Psoas muscle (tissue), 7 donors: ENCODE measurements at regions not wholly inside any gene's neighbourhood (a gene's known extent, or its start where the extent isn't known, plus 50 kb on each side); places are given as distances from the start of the nearest gene placed in this dataset.

Experiments used
- ATAC-seq, 4 donors: fragments of 200-7000 bp; cut with Tn5 transposase; one replicate each; pipeline ENCODE4 v1.9.1; 2020; ENCODE audit warnings: moderate library complexity in 3 of 4, mild to moderate bottlenecking in 2 of 4
- DNase-seq, 2 donors: peaks; one replicate each; pipeline ENCODE4 v3.0.0-alpha.2; 2020
- H3K27ac ChIP-seq: fragments of 200-600 bp; one replicate; pipeline ENCODE4 v1.8.0; 2022
- H3K27me3 ChIP-seq, 3 donors: fragments of 200-600 bp in 1 of 3; one replicate each; pipeline versions ENCODE4 v1.6.1 to v1.8.0; 2013 to 2022; ENCODE audit warnings: low read length in 2 of 3, mild to moderate bottlenecking in 2 of 3, moderate library complexity in 1 of 3; ENCODE audit not compliant: insufficient read depth in 3 of 3
- H3K36me3 ChIP-seq, 2 donors: fragments of 200-600 bp in 1 of 2; one replicate each; pipeline versions ENCODE4 v1.6.1 to v1.8.0; 2013 to 2022; ENCODE audit warnings: low read depth in 1 of 2, mild to moderate bottlenecking in 1 of 2, moderate library complexity in 1 of 2; ENCODE audit not compliant: insufficient read depth in 1 of 2
- H3K4me1 ChIP-seq: fragments of 200-600 bp; one replicate; pipeline ENCODE4 v1.8.0; 2022
- H3K4me3 ChIP-seq: fragments of 200-600 bp; one replicate; pipeline ENCODE4 v1.8.0; 2022; ENCODE audit warnings: mild to moderate bottlenecking
- H3K9me3 ChIP-seq: fragments of 200-600 bp; one replicate; pipeline ENCODE4 v1.8.0; 2022
- WGBS, 3 donors: extraction: QIAGEN DNeasy Blood & Tissue Kit; methylation state at CpG; one replicate each; pipeline versions ENCODE4 v1.1.6 to v1.1.7; 2013; 5-methylcytosine and 5-hydroxymethylcytosine counted together
- intact Hi-C, 2 donors: fragments of 100-400 bp; cut with DNase I; formaldehyde crosslinking; loops; one replicate each; pipeline versions ENCODE4 v1.11.0 to v1.14.2; 2022
- TF ChIP-seq, protein P1 (sequence below): fragments of 200-600 bp; IDR thresholded peaks from one replicate; pipeline ENCODE4 v1.8.0; 2022; ENCODE audit warnings: antibody characterized with exemption
- donor health status: healthy with polysubstance abuse.
- donor health status: DM: no; HTN: no; CAD: no; lungs with moderate emphysema.
- donor health status: Bipolar disorder and iron deficiency.
- donor health status: healthy.
- donor health status: DM: yes; HTN: yes; CAD: no.
- donor health status: DM: no; HTN: no; CAD: no.
- donor health status: DM: yes; HTN: yes; CAD: no.

DNA sequence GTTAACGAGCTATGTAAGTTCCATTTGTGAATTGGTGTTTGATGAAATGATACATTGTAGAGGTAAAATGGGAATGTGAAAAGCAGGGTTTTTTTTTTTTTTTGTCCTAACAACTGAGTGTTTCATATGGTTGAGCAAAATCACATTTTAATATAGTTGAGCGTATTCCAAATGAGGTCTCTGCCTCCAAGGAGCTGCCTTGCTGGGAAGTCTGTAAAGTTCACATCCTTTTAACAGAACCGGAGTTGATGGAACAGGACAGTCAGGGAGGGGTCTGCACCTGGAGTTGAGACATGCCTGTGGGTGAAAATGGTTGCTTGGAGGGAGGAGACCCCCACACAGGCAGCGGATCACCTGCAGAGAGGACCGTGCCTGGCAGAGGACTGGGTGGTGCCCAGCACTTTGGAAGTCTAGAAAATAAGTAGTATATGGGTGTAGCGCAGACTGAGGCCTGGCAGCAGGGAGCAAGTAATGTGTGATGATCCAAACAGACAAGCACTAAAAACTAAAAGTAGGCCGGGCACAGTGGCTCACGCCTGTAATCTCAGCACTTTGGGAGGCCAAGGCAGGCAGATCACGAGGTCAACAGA is 75.2 kb upstream of the UBAC2 start:
- H3K27me3 ChIP-seq = peaks cover 0 to 4% (median 0%) of the 10 kb centered on the region in 3 donors
- TF ChIP-seq, protein P1, sequence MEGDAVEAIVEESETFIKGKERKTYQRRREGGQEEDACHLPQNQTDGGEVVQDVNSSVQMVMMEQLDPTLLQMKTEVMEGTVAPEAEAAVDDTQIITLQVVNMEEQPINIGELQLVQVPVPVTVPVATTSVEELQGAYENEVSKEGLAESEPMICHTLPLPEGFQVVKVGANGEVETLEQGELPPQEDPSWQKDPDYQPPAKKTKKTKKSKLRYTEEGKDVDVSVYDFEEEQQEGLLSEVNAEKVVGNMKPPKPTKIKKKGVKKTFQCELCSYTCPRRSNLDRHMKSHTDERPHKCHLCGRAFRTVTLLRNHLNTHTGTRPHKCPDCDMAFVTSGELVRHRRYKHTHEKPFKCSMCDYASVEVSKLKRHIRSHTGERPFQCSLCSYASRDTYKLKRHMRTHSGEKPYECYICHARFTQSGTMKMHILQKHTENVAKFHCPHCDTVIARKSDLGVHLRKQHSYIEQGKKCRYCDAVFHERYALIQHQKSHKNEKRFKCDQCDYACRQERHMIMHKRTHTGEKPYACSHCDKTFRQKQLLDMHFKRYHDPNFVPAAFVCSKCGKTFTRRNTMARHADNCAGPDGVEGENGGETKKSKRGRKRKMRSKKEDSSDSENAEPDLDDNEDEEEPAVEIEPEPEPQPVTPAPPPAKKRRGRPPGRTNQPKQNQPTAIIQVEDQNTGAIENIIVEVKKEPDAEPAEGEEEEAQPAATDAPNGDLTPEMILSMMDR = no peak
- no peak overlapping the region for H3K27ac ChIP-seq
- no peaks in the 10 kb centered on the region for H3K9me3 ChIP-seq
- ATAC-seq (no peak), DNase-seq (no peak)
- no peaks in the 10 kb centered on the region for H3K36me3 ChIP-seq
- no peak overlapping the region for H3K4me3 ChIP-seq
- no peaks in the 10 kb centered on the region for H3K4me1 ChIP-seq
- intact Hi-C loops = no loop called here
- 86 to 91% (median 88%) methylated on average over 9 of the region's 9 CpGs for WGBS, 3 donors

DNA sequence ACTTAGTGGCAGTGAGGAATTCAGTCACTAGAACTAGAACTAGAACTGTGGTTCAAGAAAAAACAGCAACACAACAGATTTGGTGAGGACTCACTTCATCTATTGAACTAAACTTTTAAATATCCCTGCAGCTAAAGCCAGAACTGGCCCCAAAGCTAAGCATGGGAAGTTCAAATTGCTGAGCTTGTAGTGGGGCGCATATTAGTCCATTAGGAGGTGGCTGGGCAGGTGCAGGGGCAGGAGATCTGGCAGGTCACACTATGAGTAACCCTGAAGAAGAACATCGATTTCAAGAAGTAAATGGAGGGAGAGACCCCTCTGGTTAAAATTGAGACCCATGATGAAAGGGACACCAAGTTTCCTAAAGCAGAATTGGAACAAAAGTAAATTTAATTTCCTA is 73.8 kb upstream of the UBAC2 start:
- DNase-seq (no peak), ATAC-seq (no peak)
- Histone ChIP-seq H3K27ac (no peak overlapping the region), H3K36me3 (no peaks in the 10 kb centered on the region), H3K4me3 (no peak overlapping the region), H3K9me3 (no peaks in the 10 kb centered on the region), H3K4me1 (no peaks in the 10 kb centered on the region), H3K27me3 (peaks cover 0 to 4% (median 0%) of the 10 kb centered on the region in 3 donors)
- intact Hi-C loops = no loop called here
- WGBS, 3 donors = 44 to 88% (median 71%) methylated on average over 2 of the region's 2 CpGs
- TF ChIP-seq, protein P1 = no peak

DNA sequence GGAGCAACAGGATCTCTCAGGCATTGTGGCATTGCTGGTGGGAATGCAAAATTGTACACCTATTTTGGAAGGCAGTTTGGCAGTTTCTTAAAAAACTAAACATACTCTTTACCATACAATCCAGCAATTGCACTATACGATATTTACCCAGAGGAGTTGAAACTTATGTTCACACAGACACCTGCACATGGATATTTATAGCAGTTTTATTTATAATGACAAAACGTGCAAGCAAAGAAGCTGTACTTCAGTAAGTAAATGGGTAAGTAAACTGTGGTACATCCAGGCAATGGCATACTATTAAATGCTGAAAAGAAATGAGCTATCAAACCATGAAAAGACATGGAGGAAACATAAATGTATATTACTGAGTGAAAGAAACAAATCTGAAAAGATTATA is 71.6 kb upstream of the UBAC2 start:
- Histone ChIP-seq H3K27ac (no peak overlapping the region), H3K27me3 (no peaks in the 10 kb centered on the region), H3K4me3 (no peak overlapping the region), H3K9me3 (no peaks in the 10 kb centered on the region), H3K4me1 (no peaks in the 10 kb centered on the region), H3K36me3 (no peaks in the 10 kb centered on the region)
- intact Hi-C loops = no loop called here
- ATAC-seq (no peak), DNase-seq (no peak)
- TF ChIP-seq, protein P1 = no peak
- 55 to 63% (median 59%) methylated on average over 2 of the region's 2 CpGs for WGBS, 3 donors

DNA sequence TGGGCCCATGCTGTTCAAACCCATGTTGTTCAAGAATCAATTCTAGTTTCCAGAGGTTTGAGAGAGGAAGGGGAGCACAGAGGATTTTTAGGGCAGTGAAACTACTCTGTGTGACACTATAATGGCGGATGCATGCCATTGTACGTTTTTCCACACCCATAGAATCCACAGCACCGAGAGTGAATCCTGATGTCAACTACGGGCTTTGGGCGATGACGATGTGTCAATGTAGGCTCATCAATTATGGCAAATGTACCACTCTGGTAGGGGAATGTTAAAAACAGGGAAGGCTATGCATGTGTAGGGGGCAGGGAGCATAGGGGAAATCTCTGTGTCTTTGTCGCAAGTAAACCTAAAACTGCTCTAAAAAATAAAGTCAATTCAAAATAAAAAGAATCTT is 70.7 kb upstream of the UBAC2 start:
- H3K4me1 ChIP-seq = no peaks in the 10 kb centered on the region
- no peak for DNase-seq
- WGBS, 3 donors = 92 to 96% (median 95%) methylated on average over 7 of the region's 7 CpGs
- H3K36me3 ChIP-seq = no peaks in the 10 kb centered on the region
- H3K4me3 ChIP-seq = no peak overlapping the region
- no peaks in the 10 kb centered on the region for H3K9me3 ChIP-seq
- intact Hi-C loops = no loop called here
- no peak for ATAC-seq
- H3K27ac ChIP-seq = no peak overlapping the region
- H3K27me3 ChIP-seq = no peaks in the 10 kb centered on the region
- TF ChIP-seq, protein P1 = no peak

DNA sequence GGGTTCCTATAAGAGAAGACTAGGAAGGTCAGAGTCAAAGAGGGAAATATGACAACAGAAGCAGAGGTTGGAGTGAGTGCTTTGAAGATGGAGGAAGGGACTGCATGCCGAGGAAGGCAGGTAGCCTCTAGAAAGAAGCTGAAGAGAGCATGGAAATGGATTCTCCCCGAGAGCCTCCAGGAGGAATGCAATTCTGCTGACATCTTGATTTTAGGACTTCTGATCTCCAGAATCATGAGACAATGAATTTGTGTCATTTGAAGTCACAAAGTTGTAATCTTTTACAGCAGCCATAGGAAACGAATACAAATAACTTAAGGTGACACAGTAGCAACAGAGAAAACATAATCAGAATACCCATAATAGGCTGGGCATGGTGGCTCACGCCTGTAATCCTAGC is 69.2 kb upstream of the UBAC2 start:
- H3K9me3 ChIP-seq = no peaks in the 10 kb centered on the region
- no peak for DNase-seq
- no peak overlapping the region for H3K27ac ChIP-seq
- TF ChIP-seq, protein P1 = no peak
- no peaks in the 10 kb centered on the region for H3K4me1 ChIP-seq
- no peak overlapping the region for H3K4me3 ChIP-seq
- H3K27me3 ChIP-seq = peaks cover 0 to 4% (median 0%) of the 10 kb centered on the region in 3 donors
- ATAC-seq = no peak
- 91 to 95% (median 94%) methylated on average over 4 of the region's 4 CpGs for WGBS, 3 donors
- intact Hi-C loops = no loop called here
- no peaks in the 10 kb centered on the region for H3K36me3 ChIP-seq
